Endothelial cell of umbilical vein (primary cell): ENCODE measurements at regions not wholly inside any gene's neighbourhood (a gene's known extent, or its start where the extent isn't known, plus 50 kb on each side); places are given as distances from the start of the nearest gene placed in this dataset. TPM values are rescaled to one million over a fixed set of nuclear protein-coding genes. Genes with fewer than 3 reads are reported as not detected.

Source experiments
- BruUV-seq: library from RNA; stranded (reverse); fragments of 400-500 nt; replicated peaks from 2 replicates; lab custom pipeline; 2021; lab: Mats Ljungman, UMichigan
- CTCF ChIA-PET: fragments of 300-600, 350-600 bp; sonication (Branson Sonifier 250); formaldehyde crosslinking; loops from one replicate; lab custom pipeline; 2021; ENCODE audit warnings: antibody characterized with exemption, inconsistent platforms; lab: Charles Lee
- POLR2A ChIA-PET: fragments of 300-600, 350-600 bp; sonication (Branson Sonifier 250); formaldehyde crosslinking; loops from one replicate; lab custom pipeline; 2021; ENCODE audit warnings: antibody characterized with exemption, inconsistent platforms; lab: Charles Lee
- DNase-seq: peaks from one replicate; pipeline ENCODE4 v3.0.0-alpha.2; 2011; ENCODE audit warnings: low read depth, low spot score
- FAIRE-seq: peaks from 2 replicates; lab custom pipeline; 2011; peaks lifted over from hg19 to GRCh38; lab: Jason Lieb, UNC
- H2AFZ ChIP-seq: 2 replicates; pipeline ENCODE4 v1.6.0; 2012; ENCODE audit warnings: low read depth, low read length, control low read depth, inconsistent platforms
- H3K27ac ChIP-seq: 2 replicates; pipeline ENCODE4 v1.5.1; 2011; ENCODE audit warnings: low read depth, mild to moderate bottlenecking, control low read depth, low read length, moderate library complexity; ENCODE audit not compliant: insufficient read depth
- H3K27me3 ChIP-seq, 2 experiments: 2 replicates each; pipeline versions ENCODE4 v1.6.0 to v1.6.1; 2011; ENCODE audit warnings: low read length in 2 of 2, mixed read lengths in 1 of 2; ENCODE audit not compliant: control insufficient read depth in 2 of 2, insufficient read depth in 2 of 2
- H3K36me3 ChIP-seq, 2 experiments: 2 replicates in 1 of 2; 3 replicates in 1 of 2; pipeline ENCODE4 v1.5.1; 2011; ENCODE audit warnings: low read length in 2 of 2, mild to moderate bottlenecking in 1 of 2, moderate library complexity in 1 of 2; ENCODE audit not compliant: control insufficient read depth in 2 of 2, insufficient read depth in 2 of 2; ENCODE audit errors: extremely low read depth in 1 of 2
- H3K4me1 ChIP-seq: 3 replicates; pipeline ENCODE4 v1.5.1; 2011; ENCODE audit warnings: mild to moderate bottlenecking, low read length; ENCODE audit not compliant: control insufficient read depth, insufficient read depth; ENCODE audit errors: extremely low read depth
- H3K4me2 ChIP-seq: 2 replicates; pipeline ENCODE4 v1.6.1; 2011; ENCODE audit warnings: low read length, control low read depth, mixed read lengths; ENCODE audit not compliant: insufficient read depth
- H3K4me3 ChIP-seq, 3 experiments: fragments of 200-600 bp in 1 of 3; sonication (generic), shearing (Covaris generic) in 1 of 3; replicated peaks in 1 of 3; 2 replicates each; pipeline ENCODE4 v1.5.1; 2011 to 2016; ENCODE audit warnings: control low read depth in 3 of 3, low read length in 3 of 3, mild to moderate bottlenecking in 2 of 3, inconsistent platforms in 1 of 3, low read depth in 1 of 3, moderate library complexity in 1 of 3; ENCODE audit not compliant: insufficient read depth in 1 of 3
- H3K79me2 ChIP-seq: 2 replicates; pipeline ENCODE4 v1.6.0; 2012; ENCODE audit warnings: low read length, inconsistent platforms; ENCODE audit not compliant: control insufficient read depth, insufficient read depth
- H3K9ac ChIP-seq: replicated peaks from 2 replicates; pipeline ENCODE3; 2011; ENCODE audit warnings: low read length, control low read depth; ENCODE audit not compliant: insufficient read depth; ENCODE audit errors: extremely low read depth
- H3K9me1 ChIP-seq: replicated peaks from 3 replicates; pipeline ENCODE4 v1.6.0; 2011; ENCODE audit warnings: mild to moderate bottlenecking, low read length; ENCODE audit not compliant: control insufficient read depth, insufficient read depth; ENCODE audit errors: extremely low read depth
- H3K9me3 ChIP-seq: replicated peaks from 2 replicates; pipeline ENCODE4 v1.5.1; 2012; ENCODE audit warnings: low read length, inconsistent platforms; ENCODE audit not compliant: control insufficient read depth, insufficient read depth
- H4K20me1 ChIP-seq: replicated peaks from 2 replicates; pipeline ENCODE3; 2011; ENCODE audit warnings: mild to moderate bottlenecking, low read length; ENCODE audit not compliant: control insufficient read depth, insufficient read depth; ENCODE audit errors: extremely low read depth
- GATA2 ChIP-seq: IDR thresholded peaks from 2 replicates; pipeline ENCODE4 v1.7.0; 2011; ENCODE audit warnings: low read depth, mild to moderate bottlenecking, moderate library complexity, mixed read lengths, low read length; ENCODE audit not compliant: insufficient read length, insufficient read depth
- dilution Hi-C: fragments of 300-500 bp; cut with MboI; formaldehyde crosslinking; loops from one replicate; pipeline ENCODE4 v1.15.0; 2019; ENCODE audit warnings: low sequenced_read_pairs; ENCODE audit not compliant: extremely low pct_ligation_motif_present
- intact Hi-C: fragments of 100-400 bp; cut with micrococcal nuclease; formaldehyde crosslinking; loops from one replicate; pipeline ENCODE4 v1.10.0; 2022
- small RNA-seq: library from RNA; depleted of rRNA; stranded (forward); fragments of <200 nt; gene quantifications from one replicate; pipeline ENCODE3, GENCODE V24; 2012; ENCODE audit warnings: low replicate concordance, low read depth; ENCODE audit not compliant: insufficient read depth, insufficient read length
- TF ChIP-seq, protein P1 (sequence below), 2 donors: IDR thresholded peaks; 1 replicate in 1 of 2; 2 replicates in 1 of 2; pipeline ENCODE4 v1.5.1; 2011; ENCODE audit warnings: low read length in 2 of 2, mild to moderate bottlenecking in 2 of 2, moderate library complexity in 2 of 2, control low read depth in 1 of 2, inconsistent platforms in 1 of 2, low read depth in 1 of 2; ENCODE audit not compliant: insufficient read depth in 1 of 2; ENCODE audit errors: extremely low read depth in 1 of 2

DNA sequence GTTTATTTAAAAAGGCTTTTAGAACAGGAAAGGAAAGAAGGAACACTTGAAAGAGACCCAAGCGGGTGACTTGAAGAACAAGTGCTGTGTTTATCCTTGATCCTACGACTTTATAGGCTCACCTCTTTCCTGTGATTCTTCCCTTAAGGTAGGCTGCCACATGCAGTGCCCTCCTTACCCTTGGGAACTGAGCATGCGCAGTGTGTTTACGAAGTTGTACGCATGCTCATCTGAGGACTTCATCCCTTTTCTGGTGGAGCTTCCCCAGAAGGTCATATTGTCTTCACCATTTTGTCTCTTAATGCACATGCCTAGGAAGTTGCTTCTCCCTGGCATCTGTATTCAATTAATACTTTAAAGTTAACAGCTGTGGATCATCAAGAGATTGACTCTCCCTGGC is 49.9 kb upstream of the VOPP1 start:
- no peaks in the 10 kb centered on the region for H3K27me3 ChIP-seq
- CTCF ChIA-PET, result no interaction called here
- no peak for FAIRE-seq

More for the DNA sequence above, 49.9 kb upstream of the VOPP1 start:
- Histone ChIP-seq H3K36me3 (no peaks in the 10 kb centered on the region), H4K20me1 (no peaks in the 10 kb centered on the region), H3K4me1 (no peaks in the 10 kb centered on the region), H3K79me2 (no peaks in the 10 kb centered on the region), H3K9me3 (no peaks in the 10 kb centered on the region), H3K27ac (no peak overlapping the region), H3K4me2 (no peak overlapping the region), H3K4me3 (no peak overlapping the region), H3K9me1 (no peaks in the 10 kb centered on the region), H2AFZ (no peak overlapping the region), H3K9ac (no peak overlapping the region)
- intact Hi-C loops (no loop called here), dilution Hi-C loops (no loop called here)
- POLR2A ChIA-PET, result no interaction called here
- TF ChIP-seq, protein P1, sequence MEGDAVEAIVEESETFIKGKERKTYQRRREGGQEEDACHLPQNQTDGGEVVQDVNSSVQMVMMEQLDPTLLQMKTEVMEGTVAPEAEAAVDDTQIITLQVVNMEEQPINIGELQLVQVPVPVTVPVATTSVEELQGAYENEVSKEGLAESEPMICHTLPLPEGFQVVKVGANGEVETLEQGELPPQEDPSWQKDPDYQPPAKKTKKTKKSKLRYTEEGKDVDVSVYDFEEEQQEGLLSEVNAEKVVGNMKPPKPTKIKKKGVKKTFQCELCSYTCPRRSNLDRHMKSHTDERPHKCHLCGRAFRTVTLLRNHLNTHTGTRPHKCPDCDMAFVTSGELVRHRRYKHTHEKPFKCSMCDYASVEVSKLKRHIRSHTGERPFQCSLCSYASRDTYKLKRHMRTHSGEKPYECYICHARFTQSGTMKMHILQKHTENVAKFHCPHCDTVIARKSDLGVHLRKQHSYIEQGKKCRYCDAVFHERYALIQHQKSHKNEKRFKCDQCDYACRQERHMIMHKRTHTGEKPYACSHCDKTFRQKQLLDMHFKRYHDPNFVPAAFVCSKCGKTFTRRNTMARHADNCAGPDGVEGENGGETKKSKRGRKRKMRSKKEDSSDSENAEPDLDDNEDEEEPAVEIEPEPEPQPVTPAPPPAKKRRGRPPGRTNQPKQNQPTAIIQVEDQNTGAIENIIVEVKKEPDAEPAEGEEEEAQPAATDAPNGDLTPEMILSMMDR (IDR thresholded peaks at IDR 0.05; ENCODE audit: extremely low read depth in 1 of 2, insufficient read depth in 1 of 2, low read depth in 1 of 2, low read length in 2 of 2), result no peak
- no peak for TF ChIP-seq GATA2
- BruUV-seq, result no TSS peak
- no peak for DNase-seq

Small RNA genes in the stretch of these regions (small RNA-seq; reads per million reads assigned to genes)
- gene RNU6-389P (not detected), gene SUMO2P3 (not detected)
